ENCODE measurements at regions not wholly inside any gene's neighbourhood (a gene's known extent, or its start where the extent isn't known, plus 50 kb on each side); places are given as distances from the start of the nearest gene placed in this dataset.
A peak's percentile ranks its signal among the peaks of the same experiment; 100 is the strongest.

DNA sequence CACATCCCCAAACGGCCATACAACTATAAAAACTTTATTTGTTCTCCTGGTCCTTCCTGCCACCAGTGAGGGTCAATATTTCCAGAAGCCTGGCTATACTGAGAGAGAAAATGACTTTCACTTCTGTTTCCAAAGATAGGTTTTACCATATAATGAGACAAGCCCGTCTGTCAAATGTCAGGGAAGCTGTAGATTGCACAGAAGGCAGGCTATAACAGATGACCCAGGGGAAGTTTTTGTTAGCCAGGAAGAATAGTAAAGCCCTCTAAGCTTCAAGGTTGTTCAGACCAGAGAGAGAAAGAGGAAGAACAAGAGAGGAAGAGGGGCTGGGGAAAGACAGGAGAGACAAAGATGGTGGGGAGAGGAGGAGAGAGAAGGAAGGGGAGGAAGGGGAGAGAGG, 217.5 kb downstream of the GBA3 start:
- no peak overlapping the region for H3K4me3 ChIP-seq (ENCODE audit: low read length)
- TF ChIP-seq, protein P1, sequence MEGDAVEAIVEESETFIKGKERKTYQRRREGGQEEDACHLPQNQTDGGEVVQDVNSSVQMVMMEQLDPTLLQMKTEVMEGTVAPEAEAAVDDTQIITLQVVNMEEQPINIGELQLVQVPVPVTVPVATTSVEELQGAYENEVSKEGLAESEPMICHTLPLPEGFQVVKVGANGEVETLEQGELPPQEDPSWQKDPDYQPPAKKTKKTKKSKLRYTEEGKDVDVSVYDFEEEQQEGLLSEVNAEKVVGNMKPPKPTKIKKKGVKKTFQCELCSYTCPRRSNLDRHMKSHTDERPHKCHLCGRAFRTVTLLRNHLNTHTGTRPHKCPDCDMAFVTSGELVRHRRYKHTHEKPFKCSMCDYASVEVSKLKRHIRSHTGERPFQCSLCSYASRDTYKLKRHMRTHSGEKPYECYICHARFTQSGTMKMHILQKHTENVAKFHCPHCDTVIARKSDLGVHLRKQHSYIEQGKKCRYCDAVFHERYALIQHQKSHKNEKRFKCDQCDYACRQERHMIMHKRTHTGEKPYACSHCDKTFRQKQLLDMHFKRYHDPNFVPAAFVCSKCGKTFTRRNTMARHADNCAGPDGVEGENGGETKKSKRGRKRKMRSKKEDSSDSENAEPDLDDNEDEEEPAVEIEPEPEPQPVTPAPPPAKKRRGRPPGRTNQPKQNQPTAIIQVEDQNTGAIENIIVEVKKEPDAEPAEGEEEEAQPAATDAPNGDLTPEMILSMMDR (conservative IDR thresholded peaks at IDR 0.05; ENCODE audit: low read length): no peak
- no peak for DNase-seq (ENCODE audit: low read depth)

DNA sequence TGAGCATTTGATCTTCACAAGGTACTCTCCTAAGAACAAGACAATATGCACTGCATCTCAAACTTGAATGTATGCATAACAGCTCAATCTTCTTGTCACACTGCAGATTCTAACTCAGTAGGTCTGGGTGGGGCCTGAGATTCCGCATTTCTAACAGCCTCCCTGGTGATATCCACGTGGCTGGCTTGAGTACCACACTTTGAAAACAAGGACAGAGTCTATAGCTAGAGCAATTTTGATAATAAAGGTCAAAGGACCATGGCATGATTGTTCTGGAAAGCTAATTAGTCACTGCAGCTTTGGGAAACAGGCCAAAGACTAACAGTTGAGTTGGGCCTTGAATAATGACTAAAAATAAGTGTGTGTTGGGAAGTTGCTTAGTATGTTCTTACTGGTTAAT, 213.3 kb downstream of the GBA3 start:
- H3K4me3 ChIP-seq (ENCODE audit: low read length): no peak overlapping the region
- no peak for DNase-seq (ENCODE audit: low read depth)
- TF ChIP-seq, protein P1 (conservative IDR thresholded peaks at IDR 0.05; ENCODE audit: low read length): no peak

- no peak for DNase-seq (ENCODE audit: low read depth)
- no peak overlapping the region for H3K4me3 ChIP-seq (ENCODE audit: low read length)
- TF ChIP-seq, protein P1 (conservative IDR thresholded peaks at IDR 0.05; ENCODE audit: low read length): no peak
These were observed 211.2 kb downstream of the GBA3 start for GRCh38 chr4:22903913-22904312.

GRCh38 chr4:22901631-22902030, 208.9 kb downstream of the GBA3 start:
- TF ChIP-seq, protein P1 (conservative IDR thresholded peaks at IDR 0.05; ENCODE audit: low read length): no peak
- no peak for DNase-seq (ENCODE audit: low read depth)
- H3K4me3 ChIP-seq (ENCODE audit: low read length): no peak overlapping the region

DNA sequence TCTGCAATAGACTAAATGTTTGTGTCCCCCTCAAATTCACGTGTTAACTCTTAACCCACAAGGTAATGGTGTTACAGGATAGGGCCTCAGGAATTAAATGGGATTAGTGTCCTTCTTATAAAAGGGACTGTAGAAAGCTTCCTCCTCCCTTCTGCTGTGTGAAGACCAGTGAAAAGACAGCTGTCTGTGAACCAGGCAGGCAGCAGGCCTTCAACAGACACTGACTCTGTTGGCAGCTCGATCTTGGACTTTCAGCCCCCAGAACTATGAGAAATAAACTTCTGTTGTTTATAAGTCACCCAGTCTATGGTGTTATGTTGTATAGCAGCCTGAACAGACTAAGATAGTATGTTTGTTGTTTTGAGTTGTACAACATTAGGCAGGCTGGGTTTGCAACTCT, 208.1 kb downstream of the GBA3 start:
- TF ChIP-seq, protein P1 (conservative IDR thresholded peaks at IDR 0.05; ENCODE audit: low read length): no peak
- no peak for DNase-seq (ENCODE audit: low read depth)
- H3K4me3 ChIP-seq (ENCODE audit: low read length): no peak overlapping the region

- DNase-seq (ENCODE audit: low read depth): peak; percentile 23
- H3K4me3 ChIP-seq (ENCODE audit: low read length): no peak overlapping the region
- TF ChIP-seq, protein P1 (conservative IDR thresholded peaks at IDR 0.05; ENCODE audit: low read length): peak; percentile 82
These were observed 204.9 kb downstream of the GBA3 start for GRCh38 chr4:22897520-22898108.

GRCh38 chr4:22895482-22895881, 202.7 kb downstream of the GBA3 start:
- DNase-seq (ENCODE audit: low read depth): no peak
- TF ChIP-seq, protein P1 (conservative IDR thresholded peaks at IDR 0.05; ENCODE audit: low read length): no peak
- H3K4me3 ChIP-seq (ENCODE audit: low read length): no peak overlapping the region
